ENCODE measurements at regions not wholly inside any gene's neighbourhood (a gene's known extent, or its start where the extent isn't known, plus 50 kb on each side); places are given as distances from the start of the nearest gene placed in this dataset.

- DNase-seq: no peak
Measured at GRCh38 chr15:39157882-39158281, 423.0 kb upstream of the THBS1 start.

GRCh38 chr15:39159833-39160232 is 421.0 kb upstream of the THBS1 start:
- no peak for DNase-seq

- no peak for DNase-seq
Measured at GRCh38 chr15:39161096-39161495, 419.8 kb upstream of the THBS1 start.

- DNase-seq: no peak
Measured at GRCh38 chr15:39165020-39165706, 415.7 kb upstream of the THBS1 start.

GRCh38 chr15:39167164-39168058 is 413.5 kb upstream of the THBS1 start:
- no peak for DNase-seq

GRCh38 chr15:39171944-39172368 is 408.9 kb upstream of the THBS1 start:
- DNase-seq: peak; percentile 54

- no peak for DNase-seq
Measured at GRCh38 chr15:39172380-39173281, 408.2 kb upstream of the THBS1 start.

GRCh38 chr15:39173426-39173825 is 407.5 kb upstream of the THBS1 start:
- DNase-seq: no peak

GRCh38 chr15:39174332-39174731 is 406.5 kb upstream of the THBS1 start:
- DNase-seq: no peak

GRCh38 chr15:39176030-39176429 is 404.8 kb upstream of the THBS1 start:
- DNase-seq: no peak

GRCh38 chr15:39177561-39177960 is 403.3 kb upstream of the THBS1 start:
- DNase-seq: no peak

- DNase-seq: no peak
Measured at GRCh38 chr15:39180030-39180429, 400.8 kb upstream of the THBS1 start.

- DNase-seq: no peak
Measured at GRCh38 chr15:39180483-39180933, 400.4 kb upstream of the THBS1 start.

- no peak for DNase-seq
Measured at GRCh38 chr15:39181056-39181747, 399.7 kb upstream of the THBS1 start.

- no peak for DNase-seq
Measured at GRCh38 chr15:39181940-39182339, 398.9 kb upstream of the THBS1 start.

GRCh38 chr15:39183164-39183881 is 397.6 kb upstream of the THBS1 start:
- no peak for DNase-seq

- no peak for DNase-seq
Measured at GRCh38 chr15:39184701-39185390, 396.0 kb upstream of the THBS1 start.

- DNase-seq: no peak
Measured at GRCh38 chr15:39188314-39188713, 392.6 kb upstream of the THBS1 start.

GRCh38 chr15:39188930-39189329 is 391.9 kb upstream of the THBS1 start:
- no peak for DNase-seq

GRCh38 chr15:39191871-39192291 is 389.0 kb upstream of the THBS1 start:
- no peak for DNase-seq

GRCh38 chr15:39192351-39192750 is 388.5 kb upstream of the THBS1 start:
- no peak for DNase-seq

Measured in activated CD4-positive, alpha-beta T cell treated with anti-CD3 and anti-CD28 coated beads for 48 hours (primary cell).